ENCODE measurements at regions not wholly inside any gene's neighbourhood (a gene's known extent, or its start where the extent isn't known, plus 50 kb on each side); places are given as distances from the start of the nearest gene placed in this dataset.

GRCh38 chr13:34419025-34419424 lies 523.0 kb upstream of the NBEA start:
- Histone ChIP-seq H3K9me3 (replicated peaks in 1 of 2; ENCODE audit: control insufficient read depth in 1 of 2, insufficient read depth in 1 of 2, low read length in 2 of 2) (peaks cover 24 to 49% of the 10 kb centered on the region in 2 donors), H3K27ac (ENCODE audit: low read depth in 1 of 2, low read length in 2 of 2) (no peak overlapping the region), H3K4me2 (replicated peaks; ENCODE audit: extremely low read depth, low read length, poor library complexity, severe bottlenecking) (no peak overlapping the region), H4K20me1 (ENCODE audit: insufficient read depth, low read length) (no peaks in the 10 kb centered on the region), H2AFZ (ENCODE audit: insufficient read depth, low read depth, low read length, poor library complexity, severe bottlenecking) (no peak overlapping the region), H3K79me2 (ENCODE audit: insufficient read depth, low read length) (no peaks in the 10 kb centered on the region), H3K4me1 (ENCODE audit: control insufficient read depth in 1 of 2, insufficient read depth in 2 of 2, low read length in 2 of 2) (no peaks in the 10 kb centered on the region), H3K27me3 (ENCODE audit: control insufficient read depth in 2 of 2, insufficient read depth in 2 of 2, low read length in 2 of 2) (no peaks in the 10 kb centered on the region), H3K36me3 (replicated peaks in 1 of 2; ENCODE audit: control insufficient read depth in 1 of 2, insufficient read depth in 2 of 2, low read length in 2 of 2) (no peaks in the 10 kb centered on the region), H3K9ac (ENCODE audit: insufficient read depth, low read length, poor library complexity, severe bottlenecking) (no peak overlapping the region), H3K4me3 (replicated peaks in 1 of 3; ENCODE audit: low read depth in 2 of 3, low read length in 3 of 3) (no peak overlapping the region)
- intact Hi-C loops (cut with micrococcal nuclease), result no loop called here
- Mint-ChIP-seq H3K4me3 (no peak overlapping the region), H3K4me1 (no peaks in the 10 kb centered on the region), H3K27me3 (ENCODE audit: low read depth in 3 of 3) (no peaks in the 10 kb centered on the region), H3K9me3 (peaks cover 5 to 28% (median 19%) of the 10 kb centered on the region in 7 donors), H3K36me3 (no peaks in the 10 kb centered on the region), H3K27ac (no peak overlapping the region)
- WGBS (ENCODE audit: insufficient coverage), result 59% methylated on average over 3 of the region's 5 CpGs
- TF ChIP-seq CTCF (IDR thresholded peaks at IDR 0.05), result no peak
- no peak for DNase-seq

GRCh38 chr13:34419755-34420154 lies 522.3 kb upstream of the NBEA start:
- no peaks in the 10 kb centered on the region for H3K27me3 Mint-ChIP-seq (ENCODE audit: low read depth in 3 of 3)
- H3K27ac Mint-ChIP-seq, result no peak overlapping the region
- Histone ChIP-seq H3K4me3 (replicated peaks in 1 of 3; ENCODE audit: low read depth in 2 of 3, low read length in 3 of 3) (no peak overlapping the region), H3K9me3 (replicated peaks in 1 of 2; ENCODE audit: control insufficient read depth in 1 of 2, insufficient read depth in 1 of 2, low read length in 2 of 2) (peaks cover 24 to 42% of the 10 kb centered on the region in 2 donors), H3K4me1 (ENCODE audit: control insufficient read depth in 1 of 2, insufficient read depth in 2 of 2, low read length in 2 of 2) (no peaks in the 10 kb centered on the region), H3K79me2 (ENCODE audit: insufficient read depth, low read length) (no peaks in the 10 kb centered on the region), H3K27ac (ENCODE audit: low read depth in 1 of 2, low read length in 2 of 2) (no peak overlapping the region), H3K4me2 (replicated peaks; ENCODE audit: extremely low read depth, low read length, poor library complexity, severe bottlenecking) (no peak overlapping the region), H2AFZ (ENCODE audit: insufficient read depth, low read depth, low read length, poor library complexity, severe bottlenecking) (no peak overlapping the region), H3K36me3 (replicated peaks in 1 of 2; ENCODE audit: control insufficient read depth in 1 of 2, insufficient read depth in 2 of 2, low read length in 2 of 2) (no peaks in the 10 kb centered on the region), H3K9ac (ENCODE audit: insufficient read depth, low read length, poor library complexity, severe bottlenecking) (no peak overlapping the region), H3K27me3 (ENCODE audit: control insufficient read depth in 2 of 2, insufficient read depth in 2 of 2, low read length in 2 of 2) (no peaks in the 10 kb centered on the region), H4K20me1 (ENCODE audit: insufficient read depth, low read length) (no peaks in the 10 kb centered on the region)
- WGBS (ENCODE audit: insufficient coverage), result 82% methylated on average over 3 of the region's 6 CpGs
- H3K9me3 Mint-ChIP-seq, result peaks cover 4 to 26% (median 17%) of the 10 kb centered on the region in 7 donors
- no peak for DNase-seq
- no peaks in the 10 kb centered on the region for H3K4me1 Mint-ChIP-seq
- intact Hi-C loops (cut with micrococcal nuclease), result no loop called here
- no peak for TF ChIP-seq CTCF (IDR thresholded peaks at IDR 0.05)
- no peak overlapping the region for H3K4me3 Mint-ChIP-seq
- H3K36me3 Mint-ChIP-seq, result no peaks in the 10 kb centered on the region
